ENCODE measurements at regions not wholly inside any gene's neighbourhood (a gene's known extent, or its start where the extent isn't known, plus 50 kb on each side); places are given as distances from the start of the nearest gene placed in this dataset.

GRCh38 chr17:5800646-5801045 is 216.3 kb upstream of the NLRP1 start:
- TF ChIP-seq CTCF (IDR thresholded peaks at IDR 0.05) (no peak), POLR2A (IDR thresholded peaks at IDR 0.05) (no peak)

Measured in prostate gland (tissue), 2 donors.